IPS-15b (cell line): ENCODE measurements at regions not wholly inside any gene's neighbourhood (a gene's known extent, or its start where the extent isn't known, plus 50 kb on each side); places are given as distances from the start of the nearest gene placed in this dataset.

Experiments used
- H3K27me3 ChIP-seq: one replicate; pipeline ENCODE4 v1.6.1; 2013; ENCODE audit warnings: low read length; ENCODE audit not compliant: control insufficient read depth, insufficient read depth
- H3K36me3 ChIP-seq: one replicate; pipeline ENCODE4 v1.6.1; 2013; ENCODE audit warnings: low read length; ENCODE audit not compliant: control insufficient read depth, insufficient read depth
- H3K4me1 ChIP-seq: one replicate; pipeline ENCODE4 v1.6.1; 2013; ENCODE audit warnings: mild to moderate bottlenecking, low read length; ENCODE audit not compliant: control insufficient read depth, insufficient read depth
- H3K4me3 ChIP-seq: one replicate; pipeline ENCODE4 v1.5.1; 2013; ENCODE audit warnings: low read depth, low read length
- H3K9ac ChIP-seq: one replicate; pipeline ENCODE4 v1.6.1; 2013; ENCODE audit warnings: low read depth, mild to moderate bottlenecking, low read length
- H3K9me3 ChIP-seq: one replicate; pipeline ENCODE4 v1.6.1; 2013; ENCODE audit warnings: mild to moderate bottlenecking, low read length; ENCODE audit not compliant: control insufficient read depth, insufficient read depth

- H3K4me1 ChIP-seq: no peaks in the 10 kb centered on the region
- no peaks in the 10 kb centered on the region for H3K9me3 ChIP-seq
- no peaks in the 10 kb centered on the region for H3K36me3 ChIP-seq
- H3K4me3 ChIP-seq: no peak overlapping the region
- no peaks in the 10 kb centered on the region for H3K27me3 ChIP-seq
- no peak overlapping the region for H3K9ac ChIP-seq
Observed at GRCh38 chr2:41909584-41909983, 138.2 kb upstream of the PKDCC start.

DNA sequence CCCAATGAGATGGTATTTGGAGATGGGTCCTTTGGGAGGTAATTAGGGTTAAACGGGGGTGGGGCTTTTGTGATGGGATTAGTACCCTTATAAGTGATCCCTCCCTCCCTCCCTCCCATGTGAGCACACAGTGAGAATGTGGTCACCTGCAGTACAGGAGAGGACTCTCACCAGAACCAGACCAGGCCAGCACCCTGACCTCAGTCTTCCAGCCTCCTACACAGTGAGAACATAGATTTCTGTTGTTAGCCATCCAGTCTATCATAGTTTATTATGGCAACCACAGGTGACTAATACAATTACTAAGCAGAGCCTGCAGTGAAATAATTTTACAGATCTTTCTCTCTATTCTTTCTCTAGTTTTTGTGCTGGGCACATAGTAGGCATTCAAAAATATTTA lies 137.7 kb upstream of the PKDCC start:
- H3K9me3 ChIP-seq: no peaks in the 10 kb centered on the region
- H3K27me3 ChIP-seq: no peaks in the 10 kb centered on the region
- H3K4me1 ChIP-seq: no peaks in the 10 kb centered on the region
- H3K9ac ChIP-seq: no peak overlapping the region
- no peak overlapping the region for H3K4me3 ChIP-seq
- no peaks in the 10 kb centered on the region for H3K36me3 ChIP-seq

- H3K4me1 ChIP-seq: no peaks in the 10 kb centered on the region
- no peaks in the 10 kb centered on the region for H3K9me3 ChIP-seq
- no peak overlapping the region for H3K4me3 ChIP-seq
- H3K36me3 ChIP-seq: no peaks in the 10 kb centered on the region
- no peaks in the 10 kb centered on the region for H3K27me3 ChIP-seq
- H3K9ac ChIP-seq: no peak overlapping the region
Observed at GRCh38 chr2:41911033-41911432, 136.8 kb upstream of the PKDCC start.

DNA sequence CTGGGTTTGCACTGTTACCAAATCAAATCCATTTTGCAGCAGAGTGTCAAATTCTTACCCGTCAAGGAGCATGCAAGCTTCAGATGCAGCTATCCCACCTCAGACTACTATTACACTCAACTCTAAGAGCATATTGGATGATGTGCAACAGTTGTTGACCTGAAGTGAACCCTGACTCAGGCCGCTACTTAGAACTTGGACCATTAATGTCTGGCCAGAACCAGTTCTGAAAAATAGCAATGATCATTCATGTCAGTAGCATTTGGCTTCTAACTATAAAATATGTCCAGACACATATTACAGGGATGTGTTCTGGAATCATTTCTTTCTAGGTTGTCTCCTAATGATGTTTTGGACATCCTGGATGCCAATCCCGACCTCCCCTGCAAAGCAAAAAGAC lies 135.5 kb upstream of the PKDCC start:
- Histone ChIP-seq H3K36me3 (no peaks in the 10 kb centered on the region), H3K4me1 (no peaks in the 10 kb centered on the region), H3K9me3 (no peaks in the 10 kb centered on the region), H3K4me3 (no peak overlapping the region), H3K9ac (no peak overlapping the region), H3K27me3 (no peaks in the 10 kb centered on the region)

DNA sequence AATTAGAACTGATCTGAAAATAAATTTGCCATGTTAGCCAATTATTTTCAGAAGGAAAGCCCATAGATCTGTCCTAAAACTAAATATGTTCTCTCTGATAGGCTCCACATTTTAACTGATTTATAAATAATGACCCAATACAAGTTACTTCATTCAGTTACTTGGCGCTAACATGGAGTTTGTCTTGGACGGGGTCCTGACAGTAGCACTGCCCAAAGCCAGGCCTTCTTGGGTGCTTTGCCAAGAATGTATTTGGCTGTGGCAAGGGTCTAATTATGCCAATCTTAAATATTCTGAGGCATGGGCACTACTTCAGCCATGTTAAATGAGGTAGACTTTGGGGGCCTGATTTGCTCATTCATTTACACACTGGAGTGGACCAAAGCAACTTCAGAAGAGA lies 135.0 kb upstream of the PKDCC start:
- Histone ChIP-seq H3K9me3 (no peaks in the 10 kb centered on the region), H3K36me3 (no peaks in the 10 kb centered on the region), H3K27me3 (no peaks in the 10 kb centered on the region), H3K4me3 (no peak overlapping the region), H3K9ac (no peak overlapping the region), H3K4me1 (no peaks in the 10 kb centered on the region)

GRCh38 chr2:41913311-41913710 lies 134.5 kb upstream of the PKDCC start:
- Histone ChIP-seq H3K4me3 (no peak overlapping the region), H3K27me3 (no peaks in the 10 kb centered on the region), H3K9me3 (no peaks in the 10 kb centered on the region), H3K36me3 (no peaks in the 10 kb centered on the region), H3K4me1 (no peaks in the 10 kb centered on the region), H3K9ac (no peak overlapping the region)

DNA sequence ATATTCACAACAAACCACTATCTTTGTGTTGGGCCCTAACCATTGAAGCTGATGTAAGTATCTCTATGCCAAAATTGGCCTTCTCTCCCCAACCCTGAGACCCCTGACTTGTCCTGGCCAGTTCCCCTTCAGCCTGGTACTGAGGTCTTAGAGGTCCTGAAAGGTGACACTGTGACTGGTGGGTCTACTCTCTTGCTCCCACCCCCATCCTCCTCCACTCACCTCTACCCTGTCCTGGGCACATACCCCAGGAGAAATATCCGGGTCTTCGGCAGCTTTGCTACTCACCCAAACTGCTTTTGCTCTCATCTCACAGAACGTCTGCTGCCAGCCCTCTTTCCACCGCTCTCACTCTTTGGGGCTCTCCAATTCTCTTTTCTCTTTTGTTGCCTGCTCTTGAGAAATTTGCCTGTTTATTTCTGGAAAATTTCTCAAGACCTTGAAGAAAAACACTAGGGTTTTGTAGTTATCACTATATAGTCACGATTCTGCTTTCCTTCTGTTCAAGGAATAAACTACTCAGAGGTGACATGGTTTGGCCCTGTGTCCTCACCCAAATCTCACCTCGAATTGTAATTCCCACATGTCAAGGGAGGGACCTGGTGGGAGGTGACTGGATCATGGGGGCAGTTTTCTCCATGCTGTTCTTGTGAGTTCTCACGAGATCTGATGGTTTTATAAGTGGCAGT lies 133.8 kb upstream of the PKDCC start:
- no peaks in the 10 kb centered on the region for H3K9me3 ChIP-seq
- no peak overlapping the region for H3K4me3 ChIP-seq
- H3K9ac ChIP-seq: no peak overlapping the region
- no peaks in the 10 kb centered on the region for H3K36me3 ChIP-seq
- no peaks in the 10 kb centered on the region for H3K27me3 ChIP-seq
- no peaks in the 10 kb centered on the region for H3K4me1 ChIP-seq

GRCh38 chr2:41914936-41915335 lies 132.9 kb upstream of the PKDCC start:
- no peaks in the 10 kb centered on the region for H3K9me3 ChIP-seq
- H3K27me3 ChIP-seq: no peaks in the 10 kb centered on the region
- no peak overlapping the region for H3K4me3 ChIP-seq
- H3K4me1 ChIP-seq: no peaks in the 10 kb centered on the region
- no peak overlapping the region for H3K9ac ChIP-seq
- no peaks in the 10 kb centered on the region for H3K36me3 ChIP-seq

DNA sequence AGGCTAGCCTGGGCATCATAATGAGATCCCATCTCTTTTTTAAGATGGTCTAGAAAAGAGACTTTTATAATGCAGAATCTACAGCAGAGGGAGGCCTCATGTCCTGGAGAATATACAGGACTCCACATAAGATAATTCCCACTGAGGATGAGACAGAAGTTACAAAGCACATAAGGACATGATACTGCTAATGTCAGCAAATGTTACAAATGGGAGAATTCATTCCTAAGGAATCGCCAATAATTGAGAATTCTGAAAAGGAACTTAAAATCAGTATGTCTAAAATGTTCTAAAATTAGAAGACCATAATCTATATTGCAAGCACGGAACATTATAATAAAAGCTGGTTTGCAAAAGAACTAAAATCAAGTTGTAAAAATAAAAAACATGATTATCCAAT lies 131.6 kb upstream of the PKDCC start:
- H3K9me3 ChIP-seq: no peaks in the 10 kb centered on the region

DNA sequence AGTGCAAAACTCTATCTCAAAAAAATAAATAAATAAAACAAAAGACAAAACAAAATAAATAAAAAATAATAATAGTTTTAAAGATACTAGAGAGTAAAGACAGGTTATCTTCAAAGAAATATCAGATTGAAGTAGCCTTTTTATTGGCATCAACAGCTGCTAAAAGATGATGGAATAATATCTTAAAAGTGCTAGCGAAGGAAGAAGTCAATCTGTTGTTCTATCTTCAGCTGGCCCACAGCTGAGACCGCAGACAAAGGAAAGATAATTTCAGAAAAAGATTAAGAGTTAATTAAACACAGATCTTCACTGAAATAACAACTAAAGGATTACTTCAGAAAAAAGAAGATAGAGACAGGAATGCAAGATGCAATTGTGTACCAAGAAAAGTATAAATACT lies 130.2 kb upstream of the PKDCC start:
- Histone ChIP-seq H3K4me3 (no peak overlapping the region), H3K4me1 (no peaks in the 10 kb centered on the region), H3K9ac (no peak overlapping the region), H3K36me3 (no peaks in the 10 kb centered on the region), H3K9me3 (no peaks in the 10 kb centered on the region), H3K27me3 (no peaks in the 10 kb centered on the region)

More for the DNA sequence above, 131.6 kb upstream of the PKDCC start:
- no peak overlapping the region for H3K4me3 ChIP-seq
- H3K9ac ChIP-seq: no peak overlapping the region
- H3K27me3 ChIP-seq: no peaks in the 10 kb centered on the region
- H3K36me3 ChIP-seq: no peaks in the 10 kb centered on the region
- H3K4me1 ChIP-seq: no peaks in the 10 kb centered on the region

DNA sequence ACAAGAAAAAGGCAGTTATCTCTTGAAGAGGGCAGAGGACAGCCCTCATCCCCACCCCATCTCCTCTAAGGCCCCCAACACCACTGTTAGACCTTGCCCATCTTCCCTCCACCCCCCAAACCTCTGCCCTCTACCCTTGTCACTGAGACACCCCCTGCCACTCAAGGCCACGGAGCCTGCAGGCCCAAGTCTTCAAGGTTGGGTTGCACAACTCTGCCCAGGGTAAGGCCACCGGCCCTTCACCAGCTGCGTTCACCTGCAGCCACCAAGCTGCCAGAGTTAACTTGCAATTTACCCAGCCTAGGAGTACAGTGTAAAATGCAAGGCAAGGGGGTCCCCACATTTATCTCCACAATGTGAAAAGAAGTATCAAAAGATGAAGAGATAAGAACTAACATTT lies 128.7 kb upstream of the PKDCC start:
- H3K4me1 ChIP-seq: no peaks in the 10 kb centered on the region
- no peaks in the 10 kb centered on the region for H3K9me3 ChIP-seq
- no peak overlapping the region for H3K9ac ChIP-seq
- no peaks in the 10 kb centered on the region for H3K27me3 ChIP-seq
- no peaks in the 10 kb centered on the region for H3K36me3 ChIP-seq
- H3K4me3 ChIP-seq: no peak overlapping the region

- Histone ChIP-seq H3K27me3 (no peaks in the 10 kb centered on the region), H3K36me3 (no peaks in the 10 kb centered on the region), H3K9me3 (no peaks in the 10 kb centered on the region), H3K9ac (no peak overlapping the region), H3K4me1 (no peaks in the 10 kb centered on the region), H3K4me3 (no peak overlapping the region)
Observed at GRCh38 chr2:41920181-41920580, 127.6 kb upstream of the PKDCC start.
